Activated naive CD8-positive, alpha-beta T cell treated with anti-CD3 and anti-CD28 coated beads, Interleukin-2, amount 50 U/mL, for 24 hours (primary cell): ENCODE measurements at regions not wholly inside any gene's neighbourhood (a gene's known extent, or its start where the extent isn't known, plus 50 kb on each side); places are given as distances from the start of the nearest gene placed in this dataset.

Experiments
- ATAC-seq: fragments of 150-1000 bp; cut with Tn5 transposase; one replicate; pipeline ENCODE4 v1.10.0; 2021
- DNase-seq: peaks from one replicate; pipeline ENCODE4 v3.0.0; 2021
- H3K27ac Mint-ChIP-seq: one replicate; pipeline ENCODE4 v1.8.0; 2021; ENCODE audit warnings: mild to moderate bottlenecking, mixed read lengths
- H3K27me3 Mint-ChIP-seq: one replicate; pipeline ENCODE4 v1.8.0; 2021; ENCODE audit warnings: mixed read lengths
- H3K36me3 Mint-ChIP-seq: one replicate; pipeline ENCODE4 v1.8.0; 2021; ENCODE audit warnings: low read depth, mixed read lengths
- H3K4me1 Mint-ChIP-seq: one replicate; pipeline ENCODE4 v1.8.0; 2021; ENCODE audit warnings: mixed read lengths
- H3K4me3 Mint-ChIP-seq: one replicate; pipeline ENCODE4 v1.8.0; 2021; ENCODE audit warnings: mild to moderate bottlenecking, moderate library complexity, mixed read lengths
- H3K9me3 Mint-ChIP-seq: one replicate; pipeline ENCODE4 v1.8.0; 2021; ENCODE audit warnings: mixed read lengths

DNA sequence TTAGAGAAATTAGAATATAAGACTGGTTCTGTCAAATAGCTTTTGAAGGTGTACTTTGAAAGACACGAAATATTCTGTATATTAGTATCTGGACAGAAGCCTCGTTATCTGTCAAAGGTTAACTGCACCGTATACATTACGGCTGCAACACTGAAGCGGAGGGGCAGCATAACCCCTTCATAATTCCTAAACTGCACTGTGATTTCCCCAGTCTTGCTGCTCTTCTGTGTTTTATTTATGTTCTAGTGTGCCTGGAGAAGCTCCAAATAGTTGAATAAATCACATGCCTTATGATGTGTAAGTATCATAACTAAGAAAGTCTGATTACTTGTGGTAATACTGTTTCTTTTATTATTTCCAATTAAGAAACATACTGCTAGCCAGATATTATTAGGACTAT is 285.7 kb upstream of the ROBO2 start:
- ATAC-seq (no peak), DNase-seq (no peak)
- Mint-ChIP-seq H3K4me3 (no peak overlapping the region), H3K27me3 (no peaks in the 10 kb centered on the region), H3K27ac (no peak overlapping the region), H3K4me1 (no peaks in the 10 kb centered on the region), H3K9me3 (peaks cover 5% of the 10 kb centered on the region), H3K36me3 (no peaks in the 10 kb centered on the region)

DNA sequence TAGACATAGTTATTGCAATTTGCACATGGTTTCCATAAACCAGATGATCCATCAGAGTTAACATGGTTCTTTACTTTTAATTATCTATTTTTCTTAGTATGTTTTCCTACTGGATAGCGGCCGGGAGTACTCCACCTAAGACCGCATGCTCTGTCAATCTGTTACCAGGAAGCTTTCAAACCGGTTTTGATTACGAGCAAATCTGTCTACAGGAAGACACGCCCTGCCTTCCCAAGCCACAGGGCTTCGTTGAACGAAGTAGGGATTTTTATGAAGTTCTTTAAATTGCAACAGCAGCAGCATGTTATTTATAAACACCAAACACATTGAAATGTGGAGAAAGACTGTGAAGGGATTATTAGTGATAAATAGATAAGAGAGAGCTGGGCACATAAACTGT is 283.3 kb upstream of the ROBO2 start:
- H3K4me3 Mint-ChIP-seq, result no peak overlapping the region
- ATAC-seq (no peak), DNase-seq (no peak)
- no peaks in the 10 kb centered on the region for H3K27me3 Mint-ChIP-seq
- no peaks in the 10 kb centered on the region for H3K4me1 Mint-ChIP-seq
- peaks cover 3% of the 10 kb centered on the region for H3K9me3 Mint-ChIP-seq
- H3K27ac Mint-ChIP-seq, result no peak overlapping the region
- no peaks in the 10 kb centered on the region for H3K36me3 Mint-ChIP-seq

DNA sequence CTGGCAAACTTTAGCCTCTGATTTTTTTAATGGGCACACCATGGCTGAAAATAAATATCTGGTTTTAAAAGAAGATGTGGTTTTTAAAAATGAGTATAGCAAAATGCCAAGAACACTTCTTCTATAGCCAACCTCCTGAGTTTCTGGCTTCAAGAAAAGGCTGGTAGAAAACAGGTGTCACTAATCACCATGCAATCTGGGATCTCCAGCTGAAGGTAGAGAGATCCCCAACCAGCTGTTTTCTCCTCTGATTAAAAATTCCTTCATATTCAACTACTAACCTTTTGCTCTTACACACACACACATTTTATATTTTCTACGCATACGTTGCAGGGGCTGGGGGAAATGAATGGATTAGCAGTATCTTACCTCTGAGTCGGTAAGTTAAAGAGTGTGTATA is 279.6 kb upstream of the ROBO2 start:
- Mint-ChIP-seq H3K36me3 (no peaks in the 10 kb centered on the region), H3K4me3 (no peak overlapping the region), H3K4me1 (no peaks in the 10 kb centered on the region), H3K27me3 (no peaks in the 10 kb centered on the region), H3K27ac (no peak overlapping the region), H3K9me3 (peaks cover 3% of the 10 kb centered on the region)
- ATAC-seq (no peak), DNase-seq (no peak)

DNA sequence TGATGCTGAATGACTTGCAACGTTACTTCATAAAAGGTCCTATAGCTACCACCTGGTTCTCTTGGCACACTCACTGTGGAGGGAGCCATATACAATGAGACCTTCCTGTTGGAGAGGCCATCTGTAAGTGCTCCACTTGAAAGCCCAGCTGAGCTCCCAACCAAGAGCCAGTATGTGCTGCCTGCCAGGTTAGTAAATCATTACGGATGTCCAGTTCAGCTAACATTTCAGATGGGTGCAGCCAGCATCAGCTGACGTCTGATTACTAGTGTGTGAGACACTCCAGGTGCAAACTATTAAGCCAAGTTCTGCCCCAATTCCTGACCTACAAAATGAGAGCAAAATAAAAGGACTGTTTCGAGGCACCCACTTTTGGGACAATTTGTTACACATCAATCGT is 274.4 kb upstream of the ROBO2 start:
- H3K36me3 Mint-ChIP-seq, result no peaks in the 10 kb centered on the region
- ATAC-seq, result no peak
- no peak overlapping the region for H3K27ac Mint-ChIP-seq
- no peaks in the 10 kb centered on the region for H3K4me1 Mint-ChIP-seq
- H3K9me3 Mint-ChIP-seq, result peaks cover 21% of the 10 kb centered on the region
- H3K4me3 Mint-ChIP-seq, result no peak overlapping the region
- no peak for DNase-seq
- H3K27me3 Mint-ChIP-seq, result no peaks in the 10 kb centered on the region

DNA sequence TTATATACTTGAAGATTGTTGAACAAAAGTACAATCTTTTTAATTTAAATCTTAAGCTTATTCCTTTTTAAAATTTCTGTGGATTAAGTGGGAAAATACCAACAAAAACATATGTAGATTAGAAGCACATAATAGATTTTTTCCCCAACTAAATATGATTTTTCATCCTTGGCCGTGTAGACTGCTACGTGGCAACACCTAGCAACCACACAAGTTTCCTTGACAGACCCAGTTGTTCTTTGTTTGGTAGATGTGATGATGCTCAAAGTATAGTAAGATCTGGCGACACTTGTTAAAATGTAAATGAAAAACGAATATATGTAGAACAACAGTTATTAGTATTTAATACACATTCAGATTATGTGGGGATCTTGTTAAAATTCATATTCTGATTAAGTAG is 271.0 kb upstream of the ROBO2 start:
- DNase-seq, result no peak
- H3K36me3 Mint-ChIP-seq, result no peaks in the 10 kb centered on the region
- no peak overlapping the region for H3K27ac Mint-ChIP-seq
- no peaks in the 10 kb centered on the region for H3K4me1 Mint-ChIP-seq
- no peaks in the 10 kb centered on the region for H3K27me3 Mint-ChIP-seq
- no peak for ATAC-seq
- peaks cover 27% of the 10 kb centered on the region for H3K9me3 Mint-ChIP-seq
- no peak overlapping the region for H3K4me3 Mint-ChIP-seq

DNA sequence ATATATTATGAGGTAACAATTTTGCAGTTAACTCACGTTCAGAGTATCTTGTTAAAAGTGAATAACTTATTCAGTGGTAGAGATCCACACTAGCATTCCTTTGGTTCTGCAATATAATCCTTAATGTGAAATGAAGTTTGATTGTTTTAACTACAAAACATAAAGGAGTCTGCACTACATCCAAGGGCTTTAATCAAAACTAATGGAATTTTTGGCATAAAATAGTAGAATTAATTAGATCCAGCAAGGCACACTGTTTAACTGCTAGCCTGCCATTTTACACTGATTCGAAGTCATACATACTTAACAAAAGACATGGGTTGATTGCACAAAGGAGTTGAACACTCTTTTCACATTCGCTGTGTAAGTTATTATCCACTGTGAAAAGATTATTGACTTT is 263.0 kb upstream of the ROBO2 start:
- Mint-ChIP-seq H3K27ac (no peak overlapping the region), H3K36me3 (no peaks in the 10 kb centered on the region), H3K4me3 (no peak overlapping the region), H3K9me3 (peaks cover 28% of the 10 kb centered on the region), H3K4me1 (no peaks in the 10 kb centered on the region), H3K27me3 (no peaks in the 10 kb centered on the region)
- no peak for ATAC-seq
- no peak for DNase-seq

DNA sequence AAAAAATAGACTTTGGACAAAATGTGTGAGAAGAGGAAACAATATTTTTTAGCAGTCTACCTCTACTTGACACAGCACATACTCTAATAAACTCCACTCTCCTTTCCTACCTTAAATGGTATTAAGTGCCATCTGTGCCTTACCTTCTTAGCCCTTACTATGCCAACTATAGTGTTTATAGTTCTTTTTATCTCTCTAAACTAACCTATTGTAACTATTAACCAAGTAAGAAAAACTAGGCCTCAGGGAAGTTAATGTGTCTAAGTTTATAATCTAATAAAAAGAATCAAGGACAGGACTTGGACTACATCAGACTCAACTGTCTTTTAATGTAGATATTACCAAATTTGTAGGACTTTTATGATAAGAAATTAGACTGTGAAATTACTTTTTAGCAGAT is 251.7 kb upstream of the ROBO2 start:
- DNase-seq (no peak), ATAC-seq (no peak)
- Mint-ChIP-seq H3K27me3 (no peaks in the 10 kb centered on the region), H3K9me3 (peaks cover 12% of the 10 kb centered on the region), H3K36me3 (no peaks in the 10 kb centered on the region), H3K27ac (no peak overlapping the region), H3K4me3 (no peak overlapping the region), H3K4me1 (no peaks in the 10 kb centered on the region)

DNA sequence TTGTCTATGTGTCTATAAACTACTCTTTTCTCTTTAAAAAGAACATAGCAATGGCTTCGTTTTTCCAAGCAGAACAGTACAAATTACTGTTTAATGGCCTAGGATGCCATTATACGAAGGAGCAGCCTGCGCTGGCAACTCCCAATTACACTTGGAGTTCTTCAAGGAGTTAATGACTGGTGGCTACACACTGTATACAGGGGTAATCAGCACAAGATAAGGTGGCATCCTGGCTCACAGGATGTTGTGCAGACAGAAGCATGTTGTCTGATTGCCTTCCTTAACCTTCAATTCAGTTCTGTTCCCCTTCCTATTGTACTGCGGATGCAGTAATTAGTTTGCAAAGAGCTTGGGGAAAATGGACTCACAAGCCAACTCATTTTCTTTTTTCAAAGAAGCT is 250.7 kb upstream of the ROBO2 start:
- H3K4me1 Mint-ChIP-seq, result no peaks in the 10 kb centered on the region

DNA sequence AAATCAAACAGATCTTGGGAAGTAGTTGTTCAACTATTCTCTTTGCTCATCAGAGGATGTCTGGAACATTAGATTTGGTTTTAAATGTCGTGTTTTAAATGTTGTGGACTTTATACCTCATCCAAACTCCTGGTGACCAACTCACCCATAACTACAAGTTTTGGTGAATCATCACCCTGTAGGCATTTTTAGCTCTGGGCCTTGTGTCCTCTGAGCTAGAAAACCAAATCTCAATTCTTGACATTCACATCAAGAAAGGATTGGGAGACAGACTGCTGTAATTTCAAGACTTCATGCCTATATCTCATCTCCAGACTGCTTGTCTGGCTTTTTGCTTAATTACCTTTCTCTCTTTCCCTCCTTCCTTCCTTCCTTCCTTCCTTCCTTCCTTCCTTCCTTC is 228.5 kb upstream of the ROBO2 start:
- Mint-ChIP-seq H3K4me3 (no peak overlapping the region), H3K9me3 (peaks cover 15% of the 10 kb centered on the region), H3K36me3 (no peaks in the 10 kb centered on the region), H3K4me1 (no peaks in the 10 kb centered on the region), H3K27me3 (no peaks in the 10 kb centered on the region), H3K27ac (no peak overlapping the region)
- ATAC-seq, result no peak
- no peak for DNase-seq

More for the DNA sequence above, 250.7 kb upstream of the ROBO2 start:
- no peak overlapping the region for H3K27ac Mint-ChIP-seq
- no peaks in the 10 kb centered on the region for H3K27me3 Mint-ChIP-seq
- peaks cover 17% of the 10 kb centered on the region for H3K9me3 Mint-ChIP-seq
- DNase-seq (no peak), ATAC-seq (no peak)
- no peaks in the 10 kb centered on the region for H3K36me3 Mint-ChIP-seq
- H3K4me3 Mint-ChIP-seq, result no peak overlapping the region

DNA sequence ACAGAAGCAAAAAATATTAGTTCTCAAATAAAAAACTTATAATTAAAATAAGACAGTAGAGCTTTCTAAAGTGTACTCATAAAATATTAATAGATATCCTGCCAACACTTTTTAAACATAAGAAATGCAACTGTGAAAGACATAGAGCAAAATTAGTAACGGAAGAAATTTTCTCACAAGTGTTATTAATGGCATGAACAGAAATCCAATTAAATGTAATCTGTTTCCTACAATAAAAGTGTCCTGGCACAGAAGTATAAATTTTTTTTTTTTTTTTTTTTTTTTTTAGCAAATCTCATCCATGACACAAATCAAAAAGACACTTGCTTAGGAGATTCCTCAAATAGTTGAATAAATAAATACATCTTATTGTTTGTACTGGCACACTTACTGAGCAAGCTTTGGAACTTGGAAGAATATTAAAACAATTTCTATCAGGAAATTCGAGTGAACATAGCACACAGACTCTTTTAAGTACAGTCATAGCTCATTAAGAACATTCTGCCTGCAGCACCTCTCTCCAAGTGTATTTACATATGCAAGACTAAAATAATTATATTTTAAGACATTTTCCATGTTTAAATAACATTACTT is 227.2 kb upstream of the ROBO2 start:
- H3K27ac Mint-ChIP-seq, result no peak overlapping the region
- DNase-seq, result no peak
- H3K4me1 Mint-ChIP-seq, result no peaks in the 10 kb centered on the region
- H3K9me3 Mint-ChIP-seq, result peaks cover 16% of the 10 kb centered on the region
- no peaks in the 10 kb centered on the region for H3K27me3 Mint-ChIP-seq
- no peaks in the 10 kb centered on the region for H3K36me3 Mint-ChIP-seq
- no peak overlapping the region for H3K4me3 Mint-ChIP-seq
- no peak for ATAC-seq

DNA sequence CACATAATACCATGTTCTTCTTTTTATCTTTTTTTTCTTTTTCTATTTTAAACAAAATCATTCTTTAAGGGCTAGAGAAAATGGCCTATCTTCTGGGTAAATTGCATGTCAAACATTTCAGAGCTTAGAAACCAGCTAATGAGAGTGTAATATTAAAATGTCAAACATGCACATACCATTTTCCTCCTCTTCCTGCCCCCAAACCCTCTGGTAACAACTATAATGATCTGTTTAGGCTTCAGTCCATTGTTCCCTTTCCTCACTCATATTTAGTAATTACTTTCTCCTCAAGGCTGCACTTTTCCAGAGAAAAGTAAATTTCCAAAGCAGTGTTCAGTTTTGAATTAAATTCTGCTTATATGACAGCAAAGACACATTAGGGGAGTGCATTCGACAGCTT is 224.3 kb upstream of the ROBO2 start:
- no peaks in the 10 kb centered on the region for H3K36me3 Mint-ChIP-seq
- no peaks in the 10 kb centered on the region for H3K4me1 Mint-ChIP-seq
- H3K27ac Mint-ChIP-seq, result no peak overlapping the region
- H3K27me3 Mint-ChIP-seq, result no peaks in the 10 kb centered on the region
- H3K4me3 Mint-ChIP-seq, result no peak overlapping the region
- ATAC-seq (no peak), DNase-seq (no peak)
- H3K9me3 Mint-ChIP-seq, result peaks cover 11% of the 10 kb centered on the region

DNA sequence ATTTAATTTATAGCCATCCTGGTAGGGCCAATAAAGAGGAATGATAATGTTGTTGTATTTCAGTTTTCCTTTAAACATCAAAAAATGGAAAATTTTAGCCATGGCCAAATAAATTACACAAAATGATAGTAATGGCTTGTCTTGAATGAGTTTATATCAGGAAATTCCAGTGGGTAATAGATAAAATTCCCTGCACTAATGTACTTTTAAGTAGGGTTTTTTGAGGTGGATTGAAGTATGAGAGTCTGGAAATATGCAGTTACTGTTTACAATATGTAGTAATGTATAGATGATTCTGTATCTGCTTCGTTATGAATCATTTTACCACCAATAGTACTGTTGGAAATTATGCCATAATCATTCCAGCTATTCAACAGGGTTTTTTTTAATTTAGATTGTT is 219.4 kb upstream of the ROBO2 start:
- no peaks in the 10 kb centered on the region for H3K27me3 Mint-ChIP-seq
- DNase-seq, result no peak
- no peak overlapping the region for H3K27ac Mint-ChIP-seq
- H3K36me3 Mint-ChIP-seq, result no peaks in the 10 kb centered on the region
- H3K4me1 Mint-ChIP-seq, result no peaks in the 10 kb centered on the region
- ATAC-seq, result no peak
- peaks cover 11% of the 10 kb centered on the region for H3K9me3 Mint-ChIP-seq
- no peak overlapping the region for H3K4me3 Mint-ChIP-seq

DNA sequence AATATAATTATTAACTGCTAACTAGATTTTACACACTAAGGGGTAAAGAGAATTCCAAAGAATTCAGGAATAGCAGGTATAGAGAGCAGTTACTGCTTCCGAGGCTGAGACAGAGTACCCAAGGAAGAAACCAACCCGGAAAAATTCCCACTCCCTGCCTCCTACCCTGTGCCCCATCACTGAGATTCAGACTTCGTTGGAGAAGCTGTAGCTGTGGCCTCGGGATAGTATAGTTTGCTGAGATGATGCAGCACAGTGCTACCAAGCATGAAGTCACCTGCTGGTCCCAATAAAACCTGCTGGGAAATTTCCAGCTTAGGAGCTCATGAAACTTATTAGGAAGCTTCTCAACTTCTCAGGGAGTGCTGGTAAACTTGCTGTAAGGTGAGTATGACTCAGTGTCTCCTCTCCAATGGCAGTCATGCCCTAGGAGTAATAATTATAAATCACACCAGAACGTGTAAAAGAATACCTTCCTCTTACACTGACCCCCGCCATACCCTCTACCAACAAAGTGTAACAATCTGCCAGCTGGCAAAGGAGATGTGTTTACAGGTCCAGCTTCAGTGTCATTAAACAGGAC is 215.2 kb upstream of the ROBO2 start:
- no peaks in the 10 kb centered on the region for H3K4me1 Mint-ChIP-seq
- H3K36me3 Mint-ChIP-seq, result no peaks in the 10 kb centered on the region
- no peaks in the 10 kb centered on the region for H3K27me3 Mint-ChIP-seq
- peaks cover 5% of the 10 kb centered on the region for H3K9me3 Mint-ChIP-seq
- H3K4me3 Mint-ChIP-seq, result no peak overlapping the region
- DNase-seq (no peak), ATAC-seq (no peak)
- H3K27ac Mint-ChIP-seq, result no peak overlapping the region

DNA sequence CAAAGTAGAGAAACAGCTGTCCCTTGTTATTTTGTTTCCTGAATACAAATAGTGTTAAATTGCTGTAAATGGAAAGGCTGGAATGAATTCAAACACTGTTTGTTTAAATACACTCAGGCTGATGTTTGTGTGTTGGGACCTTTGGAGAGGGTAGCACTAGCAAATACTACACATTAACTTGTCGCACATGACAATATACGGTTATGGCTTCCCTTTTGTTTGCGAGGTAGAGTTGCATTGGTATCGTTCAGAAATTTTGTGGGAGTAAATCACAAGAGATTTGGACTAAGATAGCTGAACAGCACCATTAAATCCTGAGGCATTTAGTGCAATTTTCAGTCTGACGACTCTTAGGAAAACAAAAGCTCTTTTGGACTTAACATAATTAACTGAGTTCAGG is 213.0 kb upstream of the ROBO2 start:
- H3K9me3 Mint-ChIP-seq, result peaks cover 9% of the 10 kb centered on the region
- H3K4me1 Mint-ChIP-seq, result no peaks in the 10 kb centered on the region
- no peak overlapping the region for H3K27ac Mint-ChIP-seq
- DNase-seq (no peak), ATAC-seq (no peak)
- H3K36me3 Mint-ChIP-seq, result no peaks in the 10 kb centered on the region
- H3K4me3 Mint-ChIP-seq, result no peak overlapping the region
- H3K27me3 Mint-ChIP-seq, result no peaks in the 10 kb centered on the region

DNA sequence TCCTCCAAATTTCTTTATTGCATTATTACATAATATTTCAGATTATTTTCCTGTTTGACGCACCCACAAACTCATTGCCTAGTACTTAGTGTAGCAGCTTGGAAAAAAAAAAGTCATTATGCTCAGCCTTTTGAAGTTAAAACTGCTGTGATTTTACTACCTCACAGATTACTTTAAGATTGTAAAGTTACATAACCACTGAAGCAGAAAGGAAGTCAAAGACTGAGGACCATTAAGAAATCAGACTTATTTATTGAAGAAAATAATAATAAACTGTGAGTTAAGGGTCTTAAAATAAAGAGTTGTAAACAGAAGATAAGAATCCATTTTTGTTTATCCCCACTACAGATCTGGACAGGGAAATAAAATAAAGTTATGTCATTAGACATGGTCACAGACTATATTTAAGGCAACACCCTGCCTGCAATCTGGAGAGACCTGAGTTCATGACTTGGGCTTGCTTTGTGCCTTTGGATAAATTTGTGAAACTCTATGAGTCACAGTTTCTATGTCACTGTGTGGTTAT is 212.1 kb upstream of the ROBO2 start:
- Mint-ChIP-seq H3K4me1 (no peaks in the 10 kb centered on the region), H3K4me3 (no peak overlapping the region), H3K9me3 (peaks cover 16% of the 10 kb centered on the region), H3K27ac (no peak overlapping the region), H3K27me3 (no peaks in the 10 kb centered on the region), H3K36me3 (no peaks in the 10 kb centered on the region)
- DNase-seq (no peak), ATAC-seq (no peak)

DNA sequence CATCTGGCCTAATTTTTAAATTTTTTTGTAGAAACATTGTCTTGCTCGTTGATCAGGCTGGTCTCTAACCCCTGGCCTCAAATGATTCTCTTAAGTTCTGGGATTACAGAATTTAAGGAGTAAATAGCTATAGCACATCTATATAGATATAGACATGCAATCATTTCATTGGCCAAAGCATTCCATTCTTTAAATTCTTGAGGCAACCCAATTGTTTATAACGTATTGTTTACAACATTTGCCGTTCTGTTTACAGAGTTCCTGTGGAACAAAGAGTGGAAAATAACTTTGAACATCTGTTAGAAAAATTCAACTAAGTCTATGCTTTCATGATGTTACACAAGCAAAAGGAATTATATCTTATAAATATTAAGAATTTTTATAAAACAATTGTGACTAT is 205.2 kb upstream of the ROBO2 start:
- Mint-ChIP-seq H3K27me3 (no peaks in the 10 kb centered on the region), H3K27ac (no peak overlapping the region), H3K36me3 (no peaks in the 10 kb centered on the region), H3K4me1 (no peaks in the 10 kb centered on the region), H3K4me3 (no peak overlapping the region), H3K9me3 (peaks cover 31% of the 10 kb centered on the region)
- ATAC-seq (no peak), DNase-seq (no peak)
